Smooth muscle cell (in vitro differentiated cells): ENCODE measurements at regions not wholly inside any gene's neighbourhood (a gene's known extent, or its start where the extent isn't known, plus 50 kb on each side); places are given as distances from the start of the nearest gene placed in this dataset.

Experiments used
- DNase-seq: peaks from one replicate; lab custom pipeline; 2025; ENCODE audit not compliant: unreplicated experiment; lab: John Stamatoyannopoulos, UW
- H2AFZ ChIP-seq: fragments of 200-600 bp; sonication (generic); 2 replicates; pipeline ENCODE4 v1.6.0; 2016; ENCODE audit warnings: antibody characterized with exemption, low read depth, mild to moderate bottlenecking
- H3F3A ChIP-seq: fragments of 200-600 bp; sonication (generic); 2 replicates; pipeline ENCODE4 v1.6.0; 2017; ENCODE audit warnings: antibody characterized with exemption, low read depth
- H3K27ac ChIP-seq: fragments of 200-600 bp; sonication (generic); 2 replicates; pipeline ENCODE4 v1.5.1; 2016; ENCODE audit warnings: low read depth, mild to moderate bottlenecking
- H3K27me3 ChIP-seq: fragments of 200-600 bp; sonication (generic); 2 replicates; pipeline ENCODE4 v1.6.1; 2016; ENCODE audit warnings: low read depth, mild to moderate bottlenecking
- H3K36me3 ChIP-seq: fragments of 200-600 bp; sonication (generic); 2 replicates; pipeline ENCODE4 v1.5.1; 2016; ENCODE audit warnings: low read depth
- H3K4me1 ChIP-seq: fragments of 200-600 bp; sonication (generic); 2 replicates; pipeline ENCODE4 v1.5.1; 2016; ENCODE audit warnings: low read depth
- H3K4me2 ChIP-seq: fragments of 200-600 bp; sonication (generic); 2 replicates; pipeline ENCODE4 v1.6.0; 2016; ENCODE audit warnings: mild to moderate bottlenecking
- H3K4me3 ChIP-seq: fragments of 200-600 bp; sonication (generic); 2 replicates; pipeline ENCODE4 v1.5.1; 2016; ENCODE audit warnings: mild to moderate bottlenecking
- H3K79me2 ChIP-seq: fragments of 200-600 bp; sonication (generic); 2 replicates; pipeline ENCODE4 v1.6.0; 2016; ENCODE audit warnings: low read depth, mild to moderate bottlenecking
- H3K9ac ChIP-seq: fragments of 200-600 bp; sonication (generic); 2 replicates; pipeline ENCODE4 v1.6.0; 2016; ENCODE audit warnings: low read depth
- H3K9me3 ChIP-seq: fragments of 200-600 bp; sonication (generic); replicated peaks from 2 replicates; pipeline ENCODE4 v1.5.1; 2016; ENCODE audit warnings: low read depth
- H4K20me1 ChIP-seq: fragments of 200-600 bp; sonication (generic); 2 replicates; pipeline ENCODE4 v1.6.0; 2016; ENCODE audit warnings: low read depth
- CTCF ChIP-seq: fragments of 200-600 bp; sonication (generic); IDR thresholded peaks from 2 replicates; pipeline ENCODE4 v1.5.1; 2017; ENCODE audit warnings: borderline replicate concordance, mild to moderate bottlenecking, antibody characterized with exemption; ENCODE audit not compliant: insufficient read depth, poor library complexity, severe bottlenecking
- WGBS: methylation state at CpG from one replicate; pipeline ENCODE4 v1.1.7; 2016; ENCODE audit warnings: low lambda C conversion rate; 5-methylcytosine and 5-hydroxymethylcytosine counted together

GRCh38 chr5:44659334-44659733, 149.4 kb upstream of the MRPS30 start:
- TF ChIP-seq CTCF = no peak
- no peaks in the 10 kb centered on the region for H4K20me1 ChIP-seq
- H3K27ac ChIP-seq = no peak overlapping the region
- no peak overlapping the region for H3K4me2 ChIP-seq
- H3K4me3 ChIP-seq = no peak overlapping the region
- H3K27me3 ChIP-seq = no peaks in the 10 kb centered on the region
- H2AFZ ChIP-seq = no peak overlapping the region
- H3K79me2 ChIP-seq = no peaks in the 10 kb centered on the region
- no peaks in the 10 kb centered on the region for H3F3A ChIP-seq
- no peaks in the 10 kb centered on the region for H3K36me3 ChIP-seq
- DNase-seq = no peak
- 59% methylated on average over 3 of the region's 3 CpGs for WGBS
- H3K4me1 ChIP-seq = no peaks in the 10 kb centered on the region
- no peak overlapping the region for H3K9ac ChIP-seq
- H3K9me3 ChIP-seq = no peaks in the 10 kb centered on the region

GRCh38 chr5:44652674-44653073, 156.1 kb upstream of the MRPS30 start:
- no peak for DNase-seq
- H3K79me2 ChIP-seq = no peaks in the 10 kb centered on the region
- H3K36me3 ChIP-seq = no peaks in the 10 kb centered on the region
- H3K4me1 ChIP-seq = no peaks in the 10 kb centered on the region
- no peak for TF ChIP-seq CTCF
- no peak overlapping the region for H3K9ac ChIP-seq
- H3K9me3 ChIP-seq = no peaks in the 10 kb centered on the region
- no peak overlapping the region for H2AFZ ChIP-seq
- H3F3A ChIP-seq = no peaks in the 10 kb centered on the region
- WGBS = 48% methylated on average over 2 of the region's 2 CpGs
- H4K20me1 ChIP-seq = no peaks in the 10 kb centered on the region
- H3K4me2 ChIP-seq = no peak overlapping the region
- H3K27me3 ChIP-seq = no peaks in the 10 kb centered on the region
- no peak overlapping the region for H3K4me3 ChIP-seq
- H3K27ac ChIP-seq = no peak overlapping the region

GRCh38 chr5:44646016-44646415, 162.7 kb upstream of the MRPS30 start:
- WGBS = 6% methylated on average over 4 of the region's 4 CpGs
- TF ChIP-seq CTCF = no peak
- Histone ChIP-seq H3K9ac (no peak overlapping the region), H3K27ac (no peak overlapping the region), H3F3A (peaks cover 5% of the 10 kb centered on the region), H3K4me3 (no peak overlapping the region), H3K27me3 (no peaks in the 10 kb centered on the region), H3K36me3 (no peaks in the 10 kb centered on the region), H3K4me2 (peak overlapping the region; percentile 70), H3K4me1 (peaks cover 7% of the 10 kb centered on the region), H3K79me2 (no peaks in the 10 kb centered on the region), H4K20me1 (no peaks in the 10 kb centered on the region), H2AFZ (no peak overlapping the region), H3K9me3 (no peaks in the 10 kb centered on the region)
- DNase-seq = no peak

- WGBS = 44% methylated on average over 2 of the region's 2 CpGs
- Histone ChIP-seq H3K4me1 (peaks cover 7% of the 10 kb centered on the region), H3K79me2 (no peaks in the 10 kb centered on the region), H3K9ac (no peak overlapping the region), H3K4me2 (peak overlapping the region; percentile 70), H4K20me1 (no peaks in the 10 kb centered on the region), H3K4me3 (no peak overlapping the region), H3K27me3 (no peaks in the 10 kb centered on the region), H3K9me3 (no peaks in the 10 kb centered on the region), H3K36me3 (no peaks in the 10 kb centered on the region), H3F3A (peaks cover 5% of the 10 kb centered on the region), H3K27ac (no peak overlapping the region), H2AFZ (no peak overlapping the region)
- DNase-seq = no peak
- no peak for TF ChIP-seq CTCF
These were observed 163.2 kb upstream of the MRPS30 start for GRCh38 chr5:44645502-44645901.
